Subcutaneous abdominal adipose tissue (tissue), 5 donors: ENCODE measurements at regions not wholly inside any gene's neighbourhood (a gene's known extent, or its start where the extent isn't known, plus 50 kb on each side); places are given as distances from the start of the nearest gene placed in this dataset.

Source experiments
- H3K27ac ChIP-seq: one replicate; pipeline ENCODE4 v1.7.0; 2013; ENCODE audit warnings: low read depth, mild to moderate bottlenecking, inconsistent platforms, low read length, moderate library complexity
- H3K27me3 ChIP-seq, 5 donors: one replicate each; pipeline ENCODE4 v1.7.0; 2013; ENCODE audit warnings: low read length in 5 of 5, inconsistent platforms in 1 of 5; ENCODE audit not compliant: control insufficient read depth in 5 of 5, insufficient read depth in 4 of 5
- H3K36me3 ChIP-seq, 5 donors: one replicate each; pipeline ENCODE4 v1.7.0; 2013; ENCODE audit warnings: low read length in 5 of 5; ENCODE audit not compliant: control insufficient read depth in 5 of 5, insufficient read depth in 5 of 5
- H3K4me1 ChIP-seq, 5 donors: one replicate each; pipeline ENCODE4 v1.7.0; 2013; ENCODE audit warnings: low read length in 5 of 5, mild to moderate bottlenecking in 3 of 5, moderate library complexity in 1 of 5; ENCODE audit not compliant: control insufficient read depth in 5 of 5, insufficient read depth in 5 of 5
- H3K4me3 ChIP-seq, 5 donors: one replicate each; pipeline ENCODE4 v1.7.0; 2013; ENCODE audit warnings: low read length in 5 of 5, low read depth in 1 of 5
- H3K9ac ChIP-seq, 5 donors: one replicate each; pipeline ENCODE4 v1.7.0; 2013; ENCODE audit warnings: low read length in 5 of 5, mild to moderate bottlenecking in 4 of 5, moderate library complexity in 3 of 5
- H3K9me3 ChIP-seq, 5 donors: one replicate each; pipeline ENCODE4 v1.7.0; 2013; ENCODE audit warnings: low read length in 5 of 5; ENCODE audit not compliant: control insufficient read depth in 5 of 5
- donor health status: healthy.
- donor health status: healthy.
- donor health status: healthy.
- donor health status: healthy.
- donor health status: healthy.

GRCh38 chr16:66203476-66203875 lies 163.0 kb upstream of the CDH5 start:
- Histone ChIP-seq H3K4me1 (peaks cover 0 to 18% (median 0%) of the 10 kb centered on the region in 5 donors), H3K36me3 (no peaks in the 10 kb centered on the region), H3K4me3 (no peak overlapping the region), H3K9me3 (no peaks in the 10 kb centered on the region), H3K27ac (no peak overlapping the region), H3K9ac (no peak overlapping the region), H3K27me3 (no peaks in the 10 kb centered on the region)

DNA sequence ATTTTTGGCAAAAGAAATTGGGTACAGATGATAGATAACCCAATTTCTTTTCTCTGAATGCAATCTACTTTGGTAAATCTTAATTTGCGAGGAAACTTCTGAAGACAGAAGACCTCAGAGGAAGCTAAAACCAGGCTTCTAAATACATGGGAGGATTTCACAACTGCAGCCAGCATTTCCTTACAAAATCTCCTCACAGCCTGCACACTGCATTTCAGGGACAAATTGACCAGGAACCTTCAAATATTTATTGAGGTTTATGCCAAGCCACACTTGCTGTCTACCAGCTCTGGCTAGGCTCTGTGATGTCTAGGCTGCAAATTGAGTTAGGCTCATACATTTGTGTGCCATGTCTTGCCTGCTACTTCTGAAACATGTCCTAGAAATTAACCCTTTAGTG lies 167.3 kb upstream of the CDH5 start:
- Histone ChIP-seq H3K4me3 (no peak overlapping the region), H3K27ac (no peak overlapping the region), H3K36me3 (no peaks in the 10 kb centered on the region), H3K27me3 (no peaks in the 10 kb centered on the region), H3K9ac (no peak overlapping the region), H3K9me3 (no peaks in the 10 kb centered on the region), H3K4me1 (peaks cover 0 to 4% (median 0%) of the 10 kb centered on the region in 5 donors)

- H3K4me3 ChIP-seq, result no peak overlapping the region
- H3K27me3 ChIP-seq, result no peaks in the 10 kb centered on the region
- peaks cover 0 to 4% (median 0%) of the 10 kb centered on the region in 5 donors for H3K4me1 ChIP-seq
- no peaks in the 10 kb centered on the region for H3K36me3 ChIP-seq
- no peaks in the 10 kb centered on the region for H3K9me3 ChIP-seq
- H3K27ac ChIP-seq, result no peak overlapping the region
- H3K9ac ChIP-seq, result no peak overlapping the region
Observed at GRCh38 chr16:66198641-66199040, 167.8 kb upstream of the CDH5 start.

- H3K36me3 ChIP-seq, result no peaks in the 10 kb centered on the region
- no peak overlapping the region for H3K27ac ChIP-seq
- H3K4me3 ChIP-seq, result no peak overlapping the region
Observed at GRCh38 chr16:66197668-66198278, 168.7 kb upstream of the CDH5 start.

DNA sequence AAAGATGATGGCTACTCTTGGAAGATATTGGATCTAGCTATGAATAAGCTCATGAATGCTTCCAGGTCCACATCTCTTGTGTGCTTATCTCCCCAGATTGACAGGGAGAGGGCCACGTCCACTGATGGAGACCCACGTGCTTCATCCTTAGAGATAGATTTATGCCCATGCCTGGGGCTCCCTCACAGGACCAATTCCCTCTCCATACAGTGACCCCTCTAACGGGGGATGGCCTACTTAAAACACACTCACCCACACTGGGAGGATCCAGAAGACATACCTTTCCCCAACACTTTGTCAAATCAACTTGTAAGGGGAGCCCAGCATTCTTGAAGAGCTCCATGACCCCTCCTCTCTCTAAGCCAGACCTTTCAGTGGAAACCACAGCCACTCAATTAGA lies 169.7 kb upstream of the CDH5 start:
- H3K27ac ChIP-seq, result no peak overlapping the region
- no peak overlapping the region for H3K9ac ChIP-seq
- no peaks in the 10 kb centered on the region for H3K27me3 ChIP-seq
- H3K4me1 ChIP-seq, result peaks cover 0 to 4% (median 0%) of the 10 kb centered on the region in 5 donors
- no peaks in the 10 kb centered on the region for H3K36me3 ChIP-seq
- no peaks in the 10 kb centered on the region for H3K9me3 ChIP-seq
- no peak overlapping the region for H3K4me3 ChIP-seq

More at GRCh38 chr16:66197668-66198278, 168.7 kb upstream of the CDH5 start:
- Histone ChIP-seq H3K9ac (no peak overlapping the region), H3K9me3 (no peaks in the 10 kb centered on the region), H3K4me1 (peaks cover 0 to 4% (median 0%) of the 10 kb centered on the region in 5 donors), H3K27me3 (no peaks in the 10 kb centered on the region)

GRCh38 chr16:66194866-66195265 lies 171.6 kb upstream of the CDH5 start:
- Histone ChIP-seq H3K27ac (no peak overlapping the region), H3K27me3 (no peaks in the 10 kb centered on the region), H3K9ac (no peak overlapping the region), H3K4me1 (peaks cover 0 to 4% (median 0%) of the 10 kb centered on the region in 5 donors), H3K9me3 (no peaks in the 10 kb centered on the region), H3K36me3 (no peaks in the 10 kb centered on the region), H3K4me3 (no peak overlapping the region)

GRCh38 chr16:66193543-66194229 lies 172.8 kb upstream of the CDH5 start:
- Histone ChIP-seq H3K27ac (no peak overlapping the region), H3K4me3 (no peak overlapping the region), H3K9ac (no peak overlapping the region), H3K9me3 (no peaks in the 10 kb centered on the region), H3K4me1 (peaks cover 0 to 7% (median 0%) of the 10 kb centered on the region in 5 donors), H3K36me3 (no peaks in the 10 kb centered on the region), H3K27me3 (peaks cover 0 to 5% (median 0%) of the 10 kb centered on the region in 5 donors)

DNA sequence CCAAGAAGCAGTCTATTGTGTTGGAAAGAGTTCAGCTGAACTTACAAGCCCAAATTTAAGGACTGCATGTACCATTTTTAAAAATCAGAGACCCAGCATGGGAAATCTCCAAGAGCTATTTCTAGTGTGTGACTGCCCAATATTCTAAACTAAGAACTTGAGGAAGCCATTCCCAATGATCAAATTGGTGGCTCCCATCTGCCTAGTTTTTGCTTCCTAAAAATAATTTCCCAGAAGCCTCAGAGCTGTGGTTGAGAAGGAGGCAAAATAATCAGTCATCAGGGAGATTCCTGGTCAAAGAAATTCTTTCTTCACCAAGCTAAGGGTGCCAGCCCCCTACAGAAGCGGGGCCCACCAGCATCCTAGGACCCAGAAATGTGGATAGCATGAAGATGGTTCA lies 176.1 kb upstream of the CDH5 start:
- peaks cover 0 to 7% (median 0%) of the 10 kb centered on the region in 5 donors for H3K4me1 ChIP-seq
- no peak overlapping the region for H3K27ac ChIP-seq
- no peaks in the 10 kb centered on the region for H3K9me3 ChIP-seq
- peaks cover 0 to 5% (median 0%) of the 10 kb centered on the region in 5 donors for H3K27me3 ChIP-seq
- no peaks in the 10 kb centered on the region for H3K36me3 ChIP-seq
- no peak overlapping the region for H3K9ac ChIP-seq
- no peak overlapping the region for H3K4me3 ChIP-seq

- peaks cover 0 to 5% (median 0%) of the 10 kb centered on the region in 5 donors for H3K27me3 ChIP-seq
- H3K36me3 ChIP-seq, result no peaks in the 10 kb centered on the region
- no peak overlapping the region for H3K9ac ChIP-seq
- no peak overlapping the region for H3K27ac ChIP-seq
- no peaks in the 10 kb centered on the region for H3K9me3 ChIP-seq
- peaks cover 0 to 7% (median 0%) of the 10 kb centered on the region in 5 donors for H3K4me1 ChIP-seq
- no peak overlapping the region for H3K4me3 ChIP-seq
Observed at GRCh38 chr16:66189951-66190350, 176.5 kb upstream of the CDH5 start.

DNA sequence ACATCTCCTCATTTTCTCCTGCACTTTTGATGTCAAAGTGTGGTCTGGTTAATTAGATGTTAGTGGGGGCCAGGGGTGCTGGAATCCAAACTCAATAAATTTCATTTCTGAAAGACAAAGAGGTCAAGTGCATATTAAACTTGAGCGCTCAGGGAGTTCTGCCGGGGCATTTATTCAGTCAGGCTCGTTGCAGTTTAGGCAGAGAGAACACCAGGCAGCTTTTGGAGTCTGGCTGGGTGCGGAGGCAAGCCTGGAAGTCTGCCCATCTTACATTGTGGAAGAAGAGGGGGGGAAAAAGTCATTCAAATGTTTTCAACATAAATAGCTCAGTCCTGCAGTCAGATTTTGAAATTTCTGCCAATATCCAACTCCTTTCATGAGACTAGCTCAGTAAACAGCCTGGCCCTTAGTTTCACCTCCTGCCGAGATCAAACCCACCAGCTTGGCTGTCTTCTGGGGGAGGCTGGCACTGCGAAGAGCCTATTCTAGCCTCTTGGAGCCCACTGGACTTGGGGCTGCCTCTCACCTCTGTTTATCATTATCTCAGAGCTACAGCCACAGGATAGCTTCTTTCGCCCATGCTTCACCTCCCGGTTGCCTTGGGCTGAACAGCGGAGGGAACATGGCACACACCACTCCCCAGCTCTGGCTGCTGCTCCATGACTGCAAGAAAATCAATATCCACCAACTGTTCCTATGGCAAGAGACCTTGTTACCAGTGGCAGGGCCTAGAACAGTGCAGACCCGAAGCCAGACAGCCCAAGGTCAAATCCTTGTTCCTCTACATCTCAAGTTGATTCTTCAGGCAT lies 177.4 kb upstream of the CDH5 start:
- Histone ChIP-seq H3K9me3 (no peaks in the 10 kb centered on the region), H3K27ac (no peak overlapping the region), H3K4me1 (peaks cover 0 to 7% (median 0%) of the 10 kb centered on the region in 5 donors), H3K9ac (no peak overlapping the region), H3K27me3 (peaks cover 0 to 5% (median 0%) of the 10 kb centered on the region in 5 donors), H3K4me3 (no peak overlapping the region), H3K36me3 (no peaks in the 10 kb centered on the region)
